HCT116 (cell line): ENCODE measurements at regions not wholly inside any gene's neighbourhood (a gene's known extent, or its start where the extent isn't known, plus 50 kb on each side); places are given as distances from the start of the nearest gene placed in this dataset.

Experiments used
- ATAC-seq: fragments of 200-7000 bp; cut with Tn5 transposase; 2 replicates; pipeline ENCODE4 v1.9.1; 2020; ENCODE audit warnings: mild to moderate bottlenecking, moderate library complexity
- BruUV-seq: library from RNA; stranded (reverse); fragments of 400-500 nt; replicated peaks from 2 replicates; lab custom pipeline; 2021; lab: Mats Ljungman, UMichigan
- CTCF ChIA-PET: fragments of 300-600 bp; sonication (Branson Sonifier 250); formaldehyde crosslinking; loops from one replicate; lab custom pipeline; 2021; ENCODE audit warnings: antibody characterized with exemption; lab: Charles Lee
- POLR2A ChIA-PET: fragments of 300-600, 350-600 bp; sonication (Branson Sonifier 250); formaldehyde crosslinking; loops from one replicate; lab custom pipeline; 2021; ENCODE audit warnings: antibody characterized with exemption; lab: Charles Lee
- RAD21 ChIA-PET, 2 experiments: fragments of 300-600 bp; sonication (Branson Sonifier 250); formaldehyde crosslinking; loops; one replicate each; lab custom pipeline; 2023; ENCODE audit warnings: low total read pairs in 2 of 2; ENCODE audit not compliant: uncharacterized antibody in 2 of 2, unreplicated experiment in 2 of 2, low non-redundant PET in 1 of 2; lab: Charles Lee
- DNase-seq: peaks from one replicate; pipeline ENCODE4 v3.0.0-alpha.2; 2010; ENCODE audit warnings: low read depth, low spot score
- H2AFZ ChIP-seq: fragments of 200-600 bp; shearing (Covaris generic), sonication (generic); 2 replicates; pipeline ENCODE4 v1.6.1; 2017; ENCODE audit warnings: low read depth, mixed run types, mixed read lengths, antibody characterized with exemption, low read length; ENCODE audit not compliant: poor library complexity, severe bottlenecking
- H3K27ac ChIP-seq: 2 replicates; pipeline ENCODE4 v1.5.1; 2012; ENCODE audit warnings: low read depth, low read length
- H3K27me3 ChIP-seq: fragments of 200-600 bp; sonication (generic); 2 replicates; pipeline ENCODE4 v1.6.1; 2016; ENCODE audit warnings: mixed run types, low read length, mixed read lengths; ENCODE audit not compliant: insufficient read depth
- H3K36me3 ChIP-seq, 2 experiments: fragments of 200-500 bp in 1 of 2; fragments of 200-600 bp in 1 of 2; sonication (Bioruptor generic) in 1 of 2; sonication (generic) in 1 of 2; 2 replicates each; pipeline versions ENCODE4 v1.5.1 to v1.6.1; 2014 to 2016; ENCODE audit warnings: low read length in 2 of 2, inconsistent platforms in 1 of 2, mixed read lengths in 1 of 2, mixed run types in 1 of 2; ENCODE audit not compliant: insufficient read depth in 2 of 2, control insufficient read depth in 1 of 2
- H3K4me1 ChIP-seq, 2 experiments: fragments of 200-600 bp in 1 of 2; sonication (generic) in 1 of 2; 2 replicates each; pipeline versions ENCODE4 v1.5.1 to v1.6.1; 2012 to 2017; ENCODE audit warnings: low read length in 2 of 2, inconsistent platforms in 1 of 2, mild to moderate bottlenecking in 1 of 2, mixed read lengths in 1 of 2, mixed run types in 1 of 2, moderate library complexity in 1 of 2; ENCODE audit not compliant: insufficient read depth in 2 of 2, control insufficient read depth in 1 of 2
- H3K4me2 ChIP-seq: fragments of 200-600 bp; sonication (generic); 2 replicates; pipeline ENCODE4 v1.6.1; 2017; ENCODE audit warnings: mixed run types, low read length, mixed read lengths
- H3K4me3 ChIP-seq, 2 experiments: fragments of 200-600 bp in 1 of 2; sonication (generic) in 1 of 2; replicated peaks in 1 of 2; 2 replicates each; pipeline ENCODE4 v1.5.1; 2011 to 2016; ENCODE audit warnings: low read length in 2 of 2, control low read depth in 1 of 2, low read depth in 1 of 2, mild to moderate bottlenecking in 1 of 2, mixed read lengths in 1 of 2, mixed run types in 1 of 2
- H3K79me2 ChIP-seq: fragments of 200-600 bp; sonication (generic); 2 replicates; pipeline ENCODE4 v1.6.1; 2017; ENCODE audit warnings: mild to moderate bottlenecking, mixed run types, low read length, moderate library complexity, mixed read lengths; ENCODE audit not compliant: insufficient read depth
- H3K9ac ChIP-seq: fragments of 200-600 bp; sonication (generic); 2 replicates; pipeline ENCODE4 v1.6.1; 2016; ENCODE audit warnings: low read length, mixed read lengths
- H3K9me2 ChIP-seq: fragments of 200-600 bp; sonication (generic), shearing (Covaris generic); 2 replicates; pipeline ENCODE4 v1.6.1; 2017; ENCODE audit warnings: mixed run types, mild to moderate bottlenecking, moderate library complexity; ENCODE audit not compliant: insufficient read depth
- H3K9me3 ChIP-seq, 2 experiments: fragments of 200-500 bp in 1 of 2; fragments of 200-600 bp in 1 of 2; sonication (Bioruptor generic) in 1 of 2; sonication (generic) in 1 of 2; 2 replicates each; pipeline ENCODE4 v1.6.1; 2014 to 2017; ENCODE audit warnings: low read length in 2 of 2, mixed read lengths in 2 of 2, inconsistent platforms in 1 of 2, low read depth in 1 of 2, mild to moderate bottlenecking in 1 of 2, mixed run types in 1 of 2, moderate library complexity in 1 of 2; ENCODE audit not compliant: control insufficient read depth in 1 of 2, insufficient read depth in 1 of 2
- H4K20me1 ChIP-seq: fragments of 200-600 bp; sonication (generic), shearing (Covaris generic); 2 replicates; pipeline ENCODE4 v1.6.1; 2017; ENCODE audit warnings: mixed run types, mild to moderate bottlenecking, moderate library complexity; ENCODE audit not compliant: insufficient read depth
- CEBPB ChIP-seq: IDR thresholded peaks from 2 replicates; pipeline ENCODE4 v1.6.1; 2012; ENCODE audit warnings: low read depth
- EZH2phosphoT487 ChIP-seq: fragments of 200-600 bp; IDR thresholded peaks from 2 replicates; pipeline ENCODE4 v1.6.1; 2018; ENCODE audit warnings: antibody characterized with exemption, borderline replicate concordance
- FOSL1 ChIP-seq: IDR thresholded peaks from 2 replicates; pipeline ENCODE4 v1.6.1; 2012; ENCODE audit warnings: low read depth
- TCF7L2 ChIP-seq: IDR thresholded peaks from 2 replicates; pipeline ENCODE4 v1.7.0; 2011; ENCODE audit warnings: borderline replicate concordance, inconsistent platforms; ENCODE audit not compliant: insufficient read depth, insufficient read length; ENCODE audit errors: extremely low read depth
- intact Hi-C: fragments of 100-400 bp; cut with micrococcal nuclease; formaldehyde crosslinking; loops from 2 replicates; pipeline ENCODE4 v1.10.0; 2022
- TF ChIP-seq, protein P1 (sequence below): IDR thresholded peaks from 2 replicates; pipeline ENCODE4 v1.6.1; 2011; ENCODE audit warnings: mild to moderate bottlenecking, low read length, moderate library complexity; ENCODE audit not compliant: insufficient replicate concordance; ENCODE audit errors: extremely low read depth
- TF ChIP-seq, protein P2 (sequence below): IDR thresholded peaks from 2 replicates; pipeline ENCODE4 v1.6.1; 2012

DNA sequence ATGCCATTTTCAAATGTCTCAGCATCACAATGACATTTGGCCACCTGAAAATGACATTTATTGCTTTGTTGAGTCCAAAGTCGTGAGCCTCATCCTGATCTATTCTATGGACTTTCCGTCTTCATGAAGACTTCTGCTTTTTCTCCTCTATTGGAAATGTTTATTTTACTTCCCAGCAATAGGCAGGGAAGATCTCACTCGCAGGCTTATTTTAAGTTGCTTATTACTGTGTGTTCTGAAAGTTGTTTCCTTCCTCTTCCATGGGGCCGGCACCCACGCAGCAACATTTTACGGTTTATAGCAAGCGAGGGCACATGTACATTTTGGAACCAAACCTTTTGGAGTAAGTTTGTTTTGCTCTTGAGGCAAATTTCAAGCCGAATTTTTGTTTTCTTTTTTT is 221.0 kb upstream of the KLF6 start:
- no TSS peak for BruUV-seq
- ChIA-PET RAD21 (no interaction called here), POLR2A (no interaction called here), CTCF (no interaction called here)
- Histone ChIP-seq H3K4me2 (no peak overlapping the region), H4K20me1 (no peaks in the 10 kb centered on the region), H3K4me3 (no peak overlapping the region), H3K27me3 (no peaks in the 10 kb centered on the region), H3K36me3 (no peaks in the 10 kb centered on the region), H3K9me2 (no peaks in the 10 kb centered on the region), H3K4me1 (no peaks in the 10 kb centered on the region), H3K27ac (no peak overlapping the region), H3K79me2 (no peaks in the 10 kb centered on the region), H2AFZ (no peak overlapping the region), H3K9me3 (no peaks in the 10 kb centered on the region), H3K9ac (no peak overlapping the region)
- TF ChIP-seq, protein P1, sequence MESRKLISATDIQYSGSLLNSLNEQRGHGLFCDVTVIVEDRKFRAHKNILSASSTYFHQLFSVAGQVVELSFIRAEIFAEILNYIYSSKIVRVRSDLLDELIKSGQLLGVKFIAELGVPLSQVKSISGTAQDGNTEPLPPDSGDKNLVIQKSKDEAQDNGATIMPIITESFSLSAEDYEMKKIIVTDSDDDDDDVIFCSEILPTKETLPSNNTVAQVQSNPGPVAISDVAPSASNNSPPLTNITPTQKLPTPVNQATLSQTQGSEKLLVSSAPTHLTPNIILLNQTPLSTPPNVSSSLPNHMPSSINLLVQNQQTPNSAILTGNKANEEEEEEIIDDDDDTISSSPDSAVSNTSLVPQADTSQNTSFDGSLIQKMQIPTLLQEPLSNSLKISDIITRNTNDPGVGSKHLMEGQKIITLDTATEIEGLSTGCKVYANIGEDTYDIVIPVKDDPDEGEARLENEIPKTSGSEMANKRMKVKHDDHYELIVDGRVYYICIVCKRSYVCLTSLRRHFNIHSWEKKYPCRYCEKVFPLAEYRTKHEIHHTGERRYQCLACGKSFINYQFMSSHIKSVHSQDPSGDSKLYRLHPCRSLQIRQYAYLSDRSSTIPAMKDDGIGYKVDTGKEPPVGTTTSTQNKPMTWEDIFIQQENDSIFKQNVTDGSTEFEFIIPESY, result no peak
- TF ChIP-seq, protein P2, sequence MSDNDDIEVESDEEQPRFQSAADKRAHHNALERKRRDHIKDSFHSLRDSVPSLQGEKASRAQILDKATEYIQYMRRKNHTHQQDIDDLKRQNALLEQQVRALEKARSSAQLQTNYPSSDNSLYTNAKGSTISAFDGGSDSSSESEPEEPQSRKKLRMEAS, result no peak
- TF ChIP-seq CEBPB (no peak), TCF7L2 (no peak)
- DNase-seq (no peak), ATAC-seq (no peak)
- intact Hi-C loops, result no loop called here

DNA sequence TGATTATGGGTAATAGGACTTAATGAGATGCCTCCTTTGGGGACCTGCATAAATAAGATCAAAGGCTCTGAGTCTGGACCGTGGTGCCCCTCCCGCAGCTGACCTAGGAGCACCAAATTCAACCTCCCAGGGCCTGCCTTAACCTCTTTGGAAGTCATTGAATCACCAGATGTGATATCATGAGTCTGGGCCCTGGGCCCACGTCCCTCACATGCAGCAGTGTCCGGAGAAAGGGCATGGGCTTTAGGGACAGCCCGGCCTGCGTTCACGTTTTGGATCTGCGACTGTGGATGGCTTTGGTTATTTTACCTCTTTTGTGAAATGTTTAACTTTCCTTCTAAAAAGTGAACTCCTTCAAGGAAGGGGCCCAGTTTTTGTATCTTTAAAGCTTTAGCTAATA is 220.0 kb upstream of the KLF6 start:
- BruUV-seq, result no TSS peak
- no peak overlapping the region for H3K9ac ChIP-seq
- no peaks in the 10 kb centered on the region for H3K4me1 ChIP-seq
- DNase-seq, result no peak
- no peak overlapping the region for H2AFZ ChIP-seq
- POLR2A ChIA-PET, result no interaction called here
- TF ChIP-seq FOSL1 (no peak), EZH2phosphoT487 (no peak)
- TF ChIP-seq, all 23 proteins: peak for 0
- H4K20me1 ChIP-seq, result no peaks in the 10 kb centered on the region
- no peak overlapping the region for H3K27ac ChIP-seq
- H3K4me2 ChIP-seq, result no peak overlapping the region
- no peaks in the 10 kb centered on the region for H3K27me3 ChIP-seq
- H3K36me3 ChIP-seq, result no peaks in the 10 kb centered on the region
- no peaks in the 10 kb centered on the region for H3K9me3 ChIP-seq
- ChIA-PET RAD21 (interaction anchor here in 1 of 2 experiments (0.6 kb wide), 1 partner anchor 155 kb away, joined by 3 read pairs; no protein-coding TSS in a partner anchor), CTCF (no interaction called here)
- intact Hi-C loops, result no loop called here
- H3K4me3 ChIP-seq, result no peak overlapping the region
- ATAC-seq, result no peak
- no peaks in the 10 kb centered on the region for H3K79me2 ChIP-seq
- H3K9me2 ChIP-seq, result no peaks in the 10 kb centered on the region
